DMS53 treated with DMSO at 0.1 percent for 48 hours (cell line): ENCODE measurements at regions not wholly inside any gene's neighbourhood (a gene's known extent, or its start where the extent isn't known, plus 50 kb on each side); places are given as distances from the start of the nearest gene placed in this dataset.
"Not testable (repeated sequence)": the region's sequence is repeated elsewhere in the genome, so short reads cannot be mapped to it uniquely, and the experiment has no call there.

ENCODE experiments used
- DNase-seq: peaks from one replicate; lab custom pipeline; 2025; ENCODE audit not compliant: unreplicated experiment; lab: John Stamatoyannopoulos, UW

GRCh38 chr16:22651111-22651817 lies 140.6 kb downstream of the NPIPB5 start:
- not testable (repeated sequence) for DNase-seq

DNA sequence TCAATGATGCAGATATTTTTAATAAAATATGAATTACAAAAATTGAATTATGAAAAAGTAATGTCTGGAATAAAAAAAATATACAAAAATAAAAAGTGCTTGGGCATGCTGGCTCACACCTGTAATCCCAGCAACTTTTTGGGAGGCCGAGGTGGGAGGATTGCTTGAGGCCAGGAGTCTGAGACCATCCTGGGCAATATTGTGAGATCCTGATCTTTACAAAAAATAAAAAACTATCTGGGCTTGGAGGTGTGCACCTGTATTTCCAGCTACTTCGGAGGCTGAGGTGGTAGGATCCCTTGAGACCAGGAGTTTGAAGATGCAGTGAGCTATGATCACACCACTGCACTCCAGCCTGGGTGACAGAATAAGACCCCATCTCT lies 141.8 kb downstream of the NPIPB5 start:
- no peak for DNase-seq

GRCh38 chr16:22653876-22654275 lies 143.2 kb downstream of the NPIPB5 start:
- no peak for DNase-seq

- DNase-seq, result not testable (repeated sequence)
Measured at GRCh38 chr16:22656573-22656972, 145.9 kb downstream of the NPIPB5 start.

- DNase-seq, result no peak
Measured at GRCh38 chr16:22659933-22660332, 149.2 kb downstream of the NPIPB5 start.

DNA sequence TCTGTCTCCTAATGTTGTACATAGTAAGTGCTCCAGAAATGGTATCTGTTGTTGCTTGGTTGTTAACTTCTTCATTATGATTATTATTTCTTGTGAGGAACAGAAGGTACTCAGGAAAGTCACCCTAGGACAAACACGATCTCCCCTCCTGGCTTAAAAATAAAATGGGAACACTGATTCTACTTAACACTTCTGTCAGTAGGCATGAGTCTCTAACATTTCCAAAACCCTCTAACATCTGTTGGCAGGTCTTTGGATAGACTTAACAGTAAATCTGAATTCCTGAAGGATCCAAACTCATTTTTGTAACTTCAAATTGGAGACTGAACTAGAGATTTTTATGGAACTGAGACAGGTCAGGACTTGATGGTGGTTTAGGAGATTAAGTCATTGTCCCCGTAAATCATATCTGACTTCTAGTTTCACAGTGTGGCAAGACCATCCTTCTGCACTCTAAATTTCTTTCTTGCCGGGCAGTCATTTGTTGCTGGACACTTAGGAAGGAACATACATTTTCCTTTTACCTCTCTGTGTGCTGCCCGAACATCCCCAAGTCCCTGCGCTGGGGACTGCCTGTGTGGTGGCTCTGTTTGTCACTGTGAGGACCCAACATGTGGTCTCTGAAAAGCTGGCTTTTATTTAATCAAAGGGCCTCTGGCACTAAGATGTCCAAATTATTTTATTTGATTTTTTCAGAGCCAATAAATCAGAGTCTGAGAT lies 149.9 kb downstream of the NPIPB5 start:
- no peak for DNase-seq

- no peak for DNase-seq
Measured at GRCh38 chr16:22661161-22661647, 150.5 kb downstream of the NPIPB5 start.

DNA sequence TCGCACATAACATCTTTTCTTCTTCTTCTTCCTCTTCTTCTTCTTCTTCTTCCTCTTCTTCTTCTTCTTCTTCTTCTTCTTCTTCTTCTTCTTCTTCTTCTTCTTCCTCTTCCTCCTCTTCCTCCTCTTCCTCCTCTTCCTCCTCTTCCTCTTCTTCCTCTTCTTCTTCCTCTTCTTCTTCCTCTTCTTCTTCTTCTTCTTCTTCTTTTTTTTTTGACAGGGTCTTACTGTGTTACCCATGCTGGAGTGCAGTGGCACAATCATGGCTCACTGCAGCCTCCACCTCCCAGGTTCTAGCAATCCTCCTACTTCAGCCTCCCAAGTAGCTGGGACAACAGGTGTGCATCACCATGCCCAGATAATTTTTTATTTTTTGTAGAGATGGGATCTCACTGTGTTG lies 151.0 kb upstream of the HS3ST2 start:
- DNase-seq, result not testable (repeated sequence)

- DNase-seq, result no peak
Measured at GRCh38 chr16:22663389-22664064, 150.4 kb upstream of the HS3ST2 start.

- no peak for DNase-seq
Measured at GRCh38 chr16:22664132-22664531, 149.8 kb upstream of the HS3ST2 start.

DNA sequence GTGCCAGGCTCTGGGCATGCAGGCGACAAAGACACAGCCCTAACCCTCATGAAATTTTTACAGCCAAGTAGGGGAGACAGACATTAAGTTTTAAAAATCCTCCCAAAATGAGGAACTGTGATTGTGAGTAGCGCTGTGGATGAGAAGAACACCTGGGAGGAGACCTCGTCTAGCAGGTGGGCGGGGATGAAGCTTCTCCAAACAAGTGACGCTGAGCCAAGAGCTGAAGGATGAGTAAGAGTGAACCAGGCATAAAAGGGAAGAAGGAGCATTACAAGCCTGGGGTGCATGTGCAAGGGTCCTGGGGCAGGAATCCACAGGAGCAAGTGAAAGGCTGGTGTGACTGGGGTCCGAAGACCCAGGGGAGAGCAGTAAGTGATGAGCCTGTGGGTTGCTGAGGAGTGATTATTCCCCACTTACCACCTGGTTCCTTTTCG lies 149.4 kb upstream of the HS3ST2 start:
- no peak for DNase-seq

GRCh38 chr16:22665048-22665797 lies 148.7 kb upstream of the HS3ST2 start:
- DNase-seq, result no peak

DNA sequence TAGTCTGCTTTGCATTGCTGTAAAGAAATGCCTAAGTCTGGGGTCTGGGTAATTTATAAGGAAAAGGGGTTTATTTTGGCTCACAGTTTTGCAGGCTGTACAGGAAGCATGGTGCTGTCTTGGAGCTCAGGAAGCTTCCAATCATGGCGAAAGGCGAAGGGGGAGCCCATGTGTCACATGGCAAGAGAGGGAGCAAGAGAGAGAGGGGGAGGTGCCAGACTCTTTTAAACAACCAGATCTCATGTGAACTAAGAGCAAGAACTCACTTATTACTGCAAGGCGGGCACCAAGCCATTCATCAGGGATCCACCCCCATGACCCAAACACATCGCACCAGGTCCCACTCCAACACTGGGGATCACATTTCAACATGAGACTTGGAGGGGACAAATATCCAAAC lies 148.2 kb upstream of the HS3ST2 start:
- DNase-seq, result no peak

DNA sequence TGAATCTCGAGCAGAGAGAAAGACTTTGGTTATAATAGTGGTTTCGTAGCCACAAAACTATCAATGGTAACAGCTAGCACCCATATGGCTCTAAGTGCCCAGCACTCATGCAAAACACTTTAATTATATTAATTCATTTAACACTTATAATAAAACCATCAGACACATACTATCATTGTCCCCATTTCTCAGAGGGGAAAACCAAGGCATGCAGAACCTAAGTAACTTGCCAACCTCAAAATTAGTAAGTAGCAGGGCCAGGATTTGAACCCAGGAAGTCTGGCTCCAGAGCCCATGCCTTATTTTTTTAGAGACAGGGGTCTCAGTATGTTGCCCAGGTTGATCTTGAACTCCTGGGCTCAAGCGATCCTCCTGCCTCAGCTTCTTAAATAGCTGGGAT lies 145.6 kb upstream of the HS3ST2 start:
- DNase-seq, result no peak

DNA sequence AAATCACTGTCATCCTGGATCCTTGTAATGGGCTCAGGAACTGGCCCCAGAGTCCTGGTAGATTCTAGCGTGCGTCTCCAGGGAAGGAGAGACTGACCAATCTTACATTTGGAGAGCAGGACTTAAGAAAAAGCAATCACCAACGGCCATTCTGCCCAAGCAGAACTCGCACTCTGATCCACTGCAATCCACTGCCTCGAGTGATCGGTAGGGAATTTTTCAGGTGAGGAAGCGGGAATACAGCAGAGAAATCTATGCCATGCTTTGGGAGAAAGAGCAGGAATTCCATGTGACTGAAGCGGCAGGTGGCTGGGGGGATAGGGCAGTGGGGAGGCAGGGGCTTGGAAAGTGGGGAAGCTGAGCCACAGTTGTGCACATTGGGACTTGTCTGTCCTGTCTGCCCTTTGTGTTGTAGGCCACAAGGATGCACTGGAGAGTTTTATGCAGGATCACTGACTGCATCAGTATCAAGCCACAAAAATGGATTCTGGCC lies 143.9 kb upstream of the HS3ST2 start:
- no peak for DNase-seq

DNA sequence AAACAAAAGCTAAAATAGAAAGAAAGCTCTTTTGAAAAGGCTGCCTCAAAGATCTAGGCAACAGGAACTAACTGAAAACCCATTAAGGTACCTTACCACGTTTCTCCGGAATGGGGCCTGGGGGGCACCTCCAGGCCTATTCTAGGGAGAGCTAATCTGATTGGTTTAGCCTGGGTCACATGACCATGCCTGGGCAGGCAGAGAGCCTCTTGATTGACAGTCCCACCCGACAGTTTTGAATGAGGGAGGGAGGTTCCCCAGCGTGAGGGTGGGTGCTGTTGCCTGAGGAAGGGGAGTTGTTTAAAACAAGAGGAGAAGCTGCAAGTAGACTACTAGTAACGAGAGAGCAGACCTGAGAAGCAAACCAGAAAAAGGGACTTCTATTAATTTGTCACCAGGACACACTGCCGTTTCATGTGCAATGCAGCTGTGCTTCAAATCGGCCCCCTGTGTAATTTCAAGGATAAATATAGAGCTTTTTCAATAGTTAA lies 143.4 kb upstream of the HS3ST2 start:
- no peak for DNase-seq

GRCh38 chr16:22671301-22672076 lies 142.5 kb upstream of the HS3ST2 start:
- no peak for DNase-seq

DNA sequence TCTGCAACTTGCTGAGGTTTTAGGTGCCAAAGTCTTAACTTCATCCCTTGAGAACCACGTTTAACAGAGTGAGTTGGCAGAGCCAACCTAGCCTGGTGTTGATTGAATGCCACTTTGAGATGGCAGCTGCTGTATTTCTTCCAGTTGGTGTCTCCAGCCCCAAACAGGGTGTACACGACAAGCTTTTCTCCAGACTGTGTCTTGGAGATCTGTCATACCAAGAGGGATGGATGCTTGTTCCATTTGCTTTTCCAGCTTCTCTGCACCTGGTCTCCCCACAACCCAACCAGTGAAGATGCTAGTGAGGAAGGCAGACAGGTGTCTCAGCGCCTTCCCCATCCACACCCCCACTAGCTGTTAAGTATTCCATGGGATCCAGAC lies 141.1 kb upstream of the HS3ST2 start:
- no peak for DNase-seq

DNA sequence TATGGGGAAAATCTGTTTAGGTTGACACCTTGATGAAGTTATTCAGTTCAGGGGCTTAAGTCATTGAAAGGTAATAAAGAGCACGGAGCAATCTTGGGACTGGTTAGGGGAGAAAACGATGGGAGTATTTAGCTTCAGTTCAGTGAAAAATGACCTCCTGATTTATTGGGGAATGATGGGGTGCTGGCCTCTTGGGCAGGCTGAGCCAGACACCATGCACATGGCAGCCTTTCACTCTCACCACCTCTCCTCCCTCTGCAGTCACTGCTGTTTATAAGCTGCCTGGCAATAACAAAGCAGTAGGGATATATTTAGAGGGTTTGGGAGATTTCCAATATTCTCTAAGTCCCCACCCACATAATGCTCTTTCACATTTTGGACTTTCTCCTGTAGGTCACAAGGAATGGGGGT lies 140.5 kb upstream of the HS3ST2 start:
- no peak for DNase-seq

DNA sequence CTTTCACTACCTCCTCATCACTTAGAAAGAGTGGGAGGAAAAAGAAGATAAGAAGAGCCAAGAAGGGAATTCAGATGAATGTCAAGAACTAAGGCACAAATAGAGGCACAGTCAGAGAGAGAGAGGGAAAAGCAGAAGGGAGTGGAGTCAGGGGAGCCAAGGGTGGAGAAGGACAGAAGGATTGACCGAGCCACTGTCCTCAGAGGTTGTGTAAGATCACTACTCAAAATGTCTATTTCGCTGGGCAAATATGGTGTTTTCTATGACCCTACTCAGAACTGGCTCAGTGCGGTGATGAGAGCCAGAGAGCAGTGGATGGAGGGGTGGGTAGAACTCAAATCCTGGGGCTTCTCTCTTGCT lies 139.2 kb upstream of the HS3ST2 start:
- no peak for DNase-seq
